ENCODE measurements at regions not wholly inside any gene's neighbourhood (a gene's known extent, or its start where the extent isn't known, plus 50 kb on each side); places are given as distances from the start of the nearest gene placed in this dataset.

DNA sequence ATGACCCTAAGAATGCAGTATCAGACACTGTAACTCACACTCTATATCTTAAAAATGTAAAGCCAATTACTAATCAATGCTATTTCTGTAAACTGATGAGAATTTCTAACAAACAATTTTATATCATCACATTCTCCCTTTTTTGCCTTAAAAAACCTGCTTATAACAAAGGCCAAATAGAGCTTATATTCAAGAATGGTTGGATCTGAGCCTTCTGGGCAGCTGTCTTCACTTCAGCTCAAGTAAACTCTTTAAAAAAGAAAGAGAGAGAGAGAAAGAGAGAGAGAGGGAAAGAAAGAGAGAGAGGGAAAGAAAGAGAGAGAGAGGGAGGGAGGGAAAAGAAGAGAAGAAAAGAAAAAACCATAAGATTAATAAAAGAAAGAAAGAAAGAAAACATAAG, 231.8 kb downstream of the KCNE4 start:
- TF ChIP-seq EZH2 (IDR thresholded peaks at IDR 0.05; ENCODE audit: low read length) (no peak), CTCF (optimal IDR thresholded peaks at IDR 0.05 in 1 of 3, IDR thresholded peaks at IDR 0.05 in 1 of 3, conservative IDR thresholded peaks at IDR 0.05 in 1 of 3; ENCODE audit: extremely low read depth in 1 of 3, insufficient read depth in 2 of 3, low read length in 3 of 3) (no peak)

Data from keratinocyte (primary cell).